Endothelial cell of umbilical vein (primary cell): ENCODE measurements at regions not wholly inside any gene's neighbourhood (a gene's known extent, or its start where the extent isn't known, plus 50 kb on each side); places are given as distances from the start of the nearest gene placed in this dataset.

Experiments used
- BruUV-seq: library from RNA; stranded (reverse); fragments of 400-500 nt; replicated peaks from 2 replicates; lab custom pipeline; 2021; lab: Mats Ljungman, UMichigan
- CTCF ChIA-PET: fragments of 300-600, 350-600 bp; sonication (Branson Sonifier 250); formaldehyde crosslinking; loops from one replicate; lab custom pipeline; 2021; ENCODE audit warnings: antibody characterized with exemption, inconsistent platforms; lab: Charles Lee
- POLR2A ChIA-PET: fragments of 300-600, 350-600 bp; sonication (Branson Sonifier 250); formaldehyde crosslinking; loops from one replicate; lab custom pipeline; 2021; ENCODE audit warnings: antibody characterized with exemption, inconsistent platforms; lab: Charles Lee
- DNase-seq: peaks from one replicate; pipeline ENCODE4 v3.0.0-alpha.2; 2011; ENCODE audit warnings: low read depth, low spot score
- FAIRE-seq: peaks from 2 replicates; lab custom pipeline; 2011; peaks lifted over from hg19 to GRCh38; lab: Jason Lieb, UNC
- H2AFZ ChIP-seq: 2 replicates; pipeline ENCODE4 v1.6.0; 2012; ENCODE audit warnings: low read depth, low read length, control low read depth, inconsistent platforms
- H3K27ac ChIP-seq: 2 replicates; pipeline ENCODE4 v1.5.1; 2011; ENCODE audit warnings: low read depth, mild to moderate bottlenecking, control low read depth, low read length, moderate library complexity; ENCODE audit not compliant: insufficient read depth
- H3K27me3 ChIP-seq, 2 experiments: 2 replicates each; pipeline versions ENCODE4 v1.6.0 to v1.6.1; 2011; ENCODE audit warnings: low read length in 2 of 2, mixed read lengths in 1 of 2; ENCODE audit not compliant: control insufficient read depth in 2 of 2, insufficient read depth in 2 of 2
- H3K36me3 ChIP-seq, 2 experiments: 2 replicates in 1 of 2; 3 replicates in 1 of 2; pipeline ENCODE4 v1.5.1; 2011; ENCODE audit warnings: low read length in 2 of 2, mild to moderate bottlenecking in 1 of 2, moderate library complexity in 1 of 2; ENCODE audit not compliant: control insufficient read depth in 2 of 2, insufficient read depth in 2 of 2; ENCODE audit errors: extremely low read depth in 1 of 2
- H3K4me1 ChIP-seq: 3 replicates; pipeline ENCODE4 v1.5.1; 2011; ENCODE audit warnings: mild to moderate bottlenecking, low read length; ENCODE audit not compliant: control insufficient read depth, insufficient read depth; ENCODE audit errors: extremely low read depth
- H3K4me2 ChIP-seq: 2 replicates; pipeline ENCODE4 v1.6.1; 2011; ENCODE audit warnings: low read length, control low read depth, mixed read lengths; ENCODE audit not compliant: insufficient read depth
- H3K4me3 ChIP-seq, 3 experiments: fragments of 200-600 bp in 1 of 3; sonication (generic), shearing (Covaris generic) in 1 of 3; replicated peaks in 1 of 3; 2 replicates each; pipeline ENCODE4 v1.5.1; 2011 to 2016; ENCODE audit warnings: control low read depth in 3 of 3, low read length in 3 of 3, mild to moderate bottlenecking in 2 of 3, inconsistent platforms in 1 of 3, low read depth in 1 of 3, moderate library complexity in 1 of 3; ENCODE audit not compliant: insufficient read depth in 1 of 3
- H3K79me2 ChIP-seq: 2 replicates; pipeline ENCODE4 v1.6.0; 2012; ENCODE audit warnings: low read length, inconsistent platforms; ENCODE audit not compliant: control insufficient read depth, insufficient read depth
- H3K9ac ChIP-seq: replicated peaks from 2 replicates; pipeline ENCODE3; 2011; ENCODE audit warnings: low read length, control low read depth; ENCODE audit not compliant: insufficient read depth; ENCODE audit errors: extremely low read depth
- H3K9me1 ChIP-seq: replicated peaks from 3 replicates; pipeline ENCODE4 v1.6.0; 2011; ENCODE audit warnings: mild to moderate bottlenecking, low read length; ENCODE audit not compliant: control insufficient read depth, insufficient read depth; ENCODE audit errors: extremely low read depth
- H3K9me3 ChIP-seq: replicated peaks from 2 replicates; pipeline ENCODE4 v1.5.1; 2012; ENCODE audit warnings: low read length, inconsistent platforms; ENCODE audit not compliant: control insufficient read depth, insufficient read depth
- H4K20me1 ChIP-seq: replicated peaks from 2 replicates; pipeline ENCODE3; 2011; ENCODE audit warnings: mild to moderate bottlenecking, low read length; ENCODE audit not compliant: control insufficient read depth, insufficient read depth; ENCODE audit errors: extremely low read depth
- CTCF ChIP-seq, 2 donors: IDR thresholded peaks; 1 replicate in 1 of 2; 2 replicates in 1 of 2; pipeline ENCODE4 v1.5.1; 2011; ENCODE audit warnings: low read length in 2 of 2, mild to moderate bottlenecking in 2 of 2, moderate library complexity in 2 of 2, control low read depth in 1 of 2, inconsistent platforms in 1 of 2, low read depth in 1 of 2; ENCODE audit not compliant: insufficient read depth in 1 of 2; ENCODE audit errors: extremely low read depth in 1 of 2
- EZH2 ChIP-seq: IDR thresholded peaks from 2 replicates; pipeline ENCODE4 v1.6.1; 2012; ENCODE audit warnings: borderline replicate concordance, low read depth, mild to moderate bottlenecking, moderate library complexity, low read length, inconsistent platforms; ENCODE audit not compliant: severe bottlenecking
- FOS ChIP-seq: IDR thresholded peaks from 2 replicates; pipeline ENCODE4 v1.6.1; 2011; ENCODE audit warnings: mild to moderate bottlenecking, low read length, moderate library complexity, borderline replicate concordance; ENCODE audit not compliant: insufficient read depth
- GATA2 ChIP-seq: IDR thresholded peaks from 2 replicates; pipeline ENCODE4 v1.7.0; 2011; ENCODE audit warnings: low read depth, mild to moderate bottlenecking, moderate library complexity, mixed read lengths, low read length; ENCODE audit not compliant: insufficient read length, insufficient read depth
- JUN ChIP-seq: IDR thresholded peaks from 2 replicates; pipeline ENCODE4 v1.6.1; 2011; ENCODE audit warnings: borderline replicate concordance, low read depth; ENCODE audit not compliant: insufficient read length, insufficient read depth
- MAX ChIP-seq: IDR thresholded peaks from 2 replicates; pipeline ENCODE4 v1.6.1; 2011; ENCODE audit not compliant: insufficient read depth, insufficient read length
- MYC ChIP-seq: IDR thresholded peaks from one replicate; pipeline ENCODE4 v1.6.1; 2011; ENCODE audit warnings: mild to moderate bottlenecking, low read depth, low read length
- POLR2A ChIP-seq: IDR thresholded peaks from 2 replicates; pipeline ENCODE4 v1.6.1; 2012; ENCODE audit warnings: low read depth, mild to moderate bottlenecking, control low read depth, low read length
- POLR2AphosphoS5 ChIP-seq: IDR thresholded peaks from 2 replicates; pipeline ENCODE4 v1.6.1; 2012; ENCODE audit warnings: low read depth, mild to moderate bottlenecking, control low read depth, low read length, moderate library complexity; ENCODE audit not compliant: insufficient read depth
- dilution Hi-C: fragments of 300-500 bp; cut with MboI; formaldehyde crosslinking; loops from one replicate; pipeline ENCODE4 v1.15.0; 2019; ENCODE audit warnings: low sequenced_read_pairs; ENCODE audit not compliant: extremely low pct_ligation_motif_present
- intact Hi-C: fragments of 100-400 bp; cut with micrococcal nuclease; formaldehyde crosslinking; loops from one replicate; pipeline ENCODE4 v1.10.0; 2022

- no peak overlapping the region for H3K4me2 ChIP-seq
- BruUV-seq = no TSS peak
- H3K4me1 ChIP-seq = no peaks in the 10 kb centered on the region
- H3K36me3 ChIP-seq = no peaks in the 10 kb centered on the region
- ChIA-PET POLR2A (no interaction called here), CTCF (interaction anchor here (1.1 kb wide), 1 partner anchor 16 kb away, joined by 4 read pairs; no protein-coding TSS in a partner anchor)
- TF ChIP-seq EZH2 (no peak), FOS (no peak), MYC (no peak), POLR2AphosphoS5 (no peak), GATA2 (no peak), JUN (no peak), POLR2A (no peak), MAX (no peak), CTCF (IDR thresholded peaks at IDR 0.05; ENCODE audit: extremely low read depth in 1 of 2, insufficient read depth in 1 of 2, low read depth in 1 of 2, low read length in 2 of 2) (no peak)
- intact Hi-C loops (no loop called here), dilution Hi-C loops (no loop called here)
- H3K9me1 ChIP-seq = no peaks in the 10 kb centered on the region
- H2AFZ ChIP-seq = no peak overlapping the region
- H3K27ac ChIP-seq = no peak overlapping the region
- no peaks in the 10 kb centered on the region for H3K79me2 ChIP-seq
- DNase-seq = no peak
- H3K27me3 ChIP-seq = no peaks in the 10 kb centered on the region
- no peak overlapping the region for H3K9ac ChIP-seq
- H4K20me1 ChIP-seq = no peaks in the 10 kb centered on the region
- H3K9me3 ChIP-seq = no peaks in the 10 kb centered on the region
- H3K4me3 ChIP-seq = no peak overlapping the region
- no peak for FAIRE-seq
Measured at GRCh38 chr1:215330426-215330825, 236.7 kb upstream of the KCTD3 start.
